Stomach (tissue), 4 donors: ENCODE measurements at regions not wholly inside any gene's neighbourhood (a gene's known extent, or its start where the extent isn't known, plus 50 kb on each side); places are given as distances from the start of the nearest gene placed in this dataset.

Experiments
- CTCF ChIP-seq, 7 experiments: fragments of 450-650 bp in 4 of 7; fragments of 200-600 bp in 3 of 7; sonication (generic) in 3 of 7; IDR thresholded peaks; one replicate each; pipeline ENCODE4 v1.5.1; 2016 to 2019; ENCODE audit warnings: antibody characterized with exemption in 7 of 7, control low read depth in 2 of 7, mild to moderate bottlenecking in 1 of 7
- EP300 ChIP-seq: sonication (generic); formaldehyde crosslinking; IDR thresholded peaks from one replicate; pipeline ENCODE4 v1.6.1; 2017; ENCODE audit warnings: antibody characterized with exemption
- POLR2A ChIP-seq, 4 donors: fragments of 450-650 bp; IDR thresholded peaks; one replicate each; pipeline ENCODE4 v1.6.1; 2016; ENCODE audit warnings: antibody characterized with exemption in 4 of 4, control low read depth in 2 of 4, mild to moderate bottlenecking in 1 of 4, moderate library complexity in 1 of 4
- POLR2AphosphoS5 ChIP-seq, 3 donors: sonication (generic); formaldehyde crosslinking; IDR thresholded peaks; one replicate each; pipeline ENCODE4 v1.6.1; 2016; ENCODE audit warnings: antibody characterized with exemption in 3 of 3

- TF ChIP-seq CTCF (IDR thresholded peaks at IDR 0.05) (no peak), EP300 (no peak), POLR2AphosphoS5 (IDR thresholded peaks at IDR 0.05) (no peak), POLR2A (IDR thresholded peaks at IDR 0.05) (no peak)
Measured at GRCh38 chr3:90102146-90102545, 994.7 kb downstream of the EPHA3 start.
